MV-4-11 (cell line): ENCODE measurements at regions not wholly inside any gene's neighbourhood (a gene's known extent, or its start where the extent isn't known, plus 50 kb on each side); places are given as distances from the start of the nearest gene placed in this dataset.

ENCODE experiments used
- DNase-seq: peaks from one replicate; lab custom pipeline; 2025; lab: John Stamatoyannopoulos, UW

GRCh38 chr11:45554230-45554967 is 111.0 kb downstream of the CHST1 start:
- DNase-seq = no peak

DNA sequence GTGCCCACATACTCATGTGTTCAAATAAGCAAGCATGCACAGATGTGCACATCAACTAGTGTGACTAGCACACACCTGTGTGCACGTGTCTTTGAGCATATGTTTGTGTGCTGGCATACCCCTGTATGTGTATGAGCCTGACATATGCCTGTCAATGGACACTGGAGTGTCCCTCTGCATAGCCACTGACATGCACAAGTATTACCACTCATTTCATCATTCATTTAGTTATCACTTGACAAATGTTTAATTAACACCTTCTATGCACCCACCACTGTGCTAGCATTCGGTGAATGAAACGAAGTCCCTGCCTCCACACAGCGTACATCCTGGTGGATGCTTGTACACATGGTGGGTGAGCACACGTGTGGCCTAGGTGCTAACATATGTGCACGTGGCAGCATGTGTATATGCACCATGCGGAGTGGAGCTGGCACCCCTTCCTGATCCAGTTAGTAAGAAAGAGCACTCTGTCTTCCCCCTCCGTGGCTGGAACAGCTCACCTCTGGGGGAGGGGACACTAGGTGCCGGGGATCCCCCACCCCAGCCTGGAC is 112.0 kb downstream of the CHST1 start:
- no peak for DNase-seq

- DNase-seq = no peak
Observed at GRCh38 chr11:45551191-45551713, 114.2 kb downstream of the CHST1 start.

DNA sequence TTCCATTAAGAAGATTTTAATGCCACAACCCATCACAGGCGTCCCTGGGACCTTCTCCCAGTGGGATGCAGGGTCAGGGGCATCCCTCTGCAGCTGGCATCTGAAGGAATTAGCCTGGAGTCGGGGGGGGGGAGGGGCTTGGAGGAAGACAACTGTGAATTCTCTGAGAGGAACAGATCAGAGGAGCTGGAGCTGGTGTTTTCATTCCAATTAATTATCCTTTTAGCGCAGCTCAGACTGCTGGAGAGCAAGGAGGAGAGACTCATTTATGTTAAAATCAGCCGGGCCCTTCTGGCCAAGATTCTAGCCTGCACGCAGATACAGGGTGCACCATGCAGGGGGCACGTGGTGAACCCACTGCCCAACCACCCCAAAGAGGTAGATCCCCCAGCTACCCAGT is 116.2 kb downstream of the CHST1 start:
- DNase-seq = no peak

DNA sequence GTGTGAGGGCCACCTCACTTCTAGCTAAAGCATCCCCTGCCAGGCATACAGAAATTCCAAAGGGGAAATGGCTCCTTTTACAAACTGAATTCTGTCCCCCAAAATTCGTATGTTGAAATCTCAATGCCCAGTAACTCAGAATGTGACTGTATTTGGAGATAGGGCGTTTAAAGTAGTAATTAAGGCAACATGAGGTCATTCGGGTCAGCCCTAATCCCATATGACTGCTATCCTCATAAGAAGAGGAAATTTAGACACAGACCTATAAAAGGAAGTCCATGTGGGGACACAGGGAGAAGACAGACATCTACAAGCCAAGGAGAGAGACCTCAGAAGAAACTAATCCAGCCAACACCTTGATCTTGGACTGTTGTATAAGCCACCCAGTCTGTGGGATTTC is 119.1 kb downstream of the CHST1 start:
- DNase-seq = peak; percentile 48

GRCh38 chr11:45544826-45545225 is 120.6 kb downstream of the CHST1 start:
- no peak for DNase-seq

DNA sequence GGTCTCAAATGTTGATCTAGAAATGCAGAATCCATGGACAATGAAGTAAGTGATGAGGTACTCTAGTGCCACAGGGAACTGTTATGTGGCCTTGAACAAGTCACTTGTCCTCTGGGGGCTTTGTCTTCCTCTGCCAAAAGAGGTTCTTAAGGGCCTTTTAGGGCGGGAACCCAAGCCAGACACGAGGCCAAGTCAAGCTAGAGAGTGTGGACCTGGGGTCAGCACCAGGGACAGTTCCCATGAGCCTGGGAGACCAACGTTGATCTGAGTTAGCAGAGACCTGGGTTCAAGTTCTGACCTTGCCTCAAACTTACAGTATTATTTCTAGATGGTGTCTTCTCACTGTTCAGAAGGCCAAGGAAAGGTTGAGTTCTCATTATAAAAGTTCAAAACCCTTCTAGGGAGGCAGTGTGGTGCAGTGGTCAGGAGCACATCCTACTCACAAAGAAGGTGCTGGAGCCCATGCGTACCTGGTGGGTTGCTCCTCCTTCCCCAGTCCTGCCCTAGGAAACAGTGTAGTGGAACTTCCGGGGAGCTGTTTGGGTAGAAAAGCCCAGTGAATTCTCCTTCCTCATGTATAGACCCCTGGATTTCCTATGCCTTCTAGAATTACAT is 121.5 kb downstream of the CHST1 start:
- no peak for DNase-seq

DNA sequence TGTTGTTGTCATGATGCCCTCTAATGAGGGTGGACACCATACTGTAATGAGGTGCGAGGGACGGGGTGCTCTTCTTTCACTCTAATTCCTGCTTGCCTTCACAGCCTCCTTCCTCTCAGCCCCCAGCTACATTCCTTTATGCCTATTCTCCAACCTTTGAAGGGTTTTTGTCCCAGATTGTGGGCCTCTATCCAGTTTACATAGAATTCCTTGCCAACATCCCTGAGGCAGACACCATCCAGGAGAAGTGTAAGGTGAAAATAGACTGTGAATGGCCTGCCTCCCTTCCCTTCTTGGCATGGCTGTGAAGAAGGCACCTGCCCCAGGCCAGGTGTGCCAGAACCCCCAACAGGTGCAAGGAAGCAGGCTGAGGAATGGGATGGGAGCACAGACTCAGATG is 122.3 kb downstream of the CHST1 start:
- no peak for DNase-seq

DNA sequence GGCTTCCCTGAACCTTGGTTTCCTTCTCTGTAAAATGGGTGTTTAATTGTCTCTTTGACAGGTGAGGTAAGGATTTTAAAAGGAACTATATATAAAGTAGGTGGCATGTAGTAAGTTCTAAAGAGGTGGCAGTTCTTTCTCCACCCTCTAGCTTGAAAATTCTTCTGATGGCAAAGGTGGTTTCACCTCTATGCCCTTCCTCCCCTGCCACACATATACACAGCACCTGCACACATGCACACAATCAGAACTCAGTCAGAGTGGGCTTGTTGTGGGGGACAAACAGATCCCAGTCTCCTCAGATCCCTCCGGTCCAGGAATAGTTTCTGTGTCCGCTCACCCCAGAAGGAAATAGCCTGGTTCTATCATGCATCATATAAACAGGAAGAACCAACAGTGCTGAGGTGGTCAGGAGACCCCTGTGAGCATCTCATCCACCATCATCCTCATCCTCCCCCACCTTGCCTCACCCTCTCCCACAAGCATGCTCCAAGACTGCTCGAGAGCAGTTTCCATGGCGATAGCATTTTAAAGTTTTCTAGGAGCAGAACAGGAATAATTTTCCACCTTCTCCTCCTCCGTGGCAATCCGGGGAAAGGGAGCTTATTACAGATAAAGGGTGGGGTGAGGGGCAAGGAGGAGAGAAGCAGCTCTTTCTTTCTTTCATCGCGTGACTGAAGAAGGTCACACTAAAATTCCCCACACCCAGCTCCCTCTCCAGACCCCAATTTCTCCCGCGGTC is 123.6 kb downstream of the CHST1 start:
- no peak for DNase-seq

DNA sequence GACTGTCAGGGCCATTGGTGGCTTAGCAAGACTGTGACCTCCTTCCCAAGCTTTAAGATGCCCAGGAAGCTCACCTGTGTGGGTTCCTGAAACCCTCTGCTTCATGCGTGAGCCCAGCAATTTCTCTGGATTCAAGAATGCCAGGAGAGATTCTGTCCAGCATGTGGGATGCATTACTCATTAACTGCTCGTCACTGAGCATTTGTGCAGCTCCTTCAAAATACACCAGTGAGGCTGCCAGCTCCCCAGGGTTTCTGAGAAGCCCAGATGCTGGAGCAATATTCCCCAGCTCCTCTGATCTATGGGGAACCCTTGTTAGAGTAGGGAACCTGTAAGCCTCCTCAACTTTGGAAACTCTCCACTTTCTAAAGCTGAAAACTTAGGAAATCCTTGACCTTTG is 126.5 kb downstream of the CHST1 start:
- DNase-seq = no peak

DNA sequence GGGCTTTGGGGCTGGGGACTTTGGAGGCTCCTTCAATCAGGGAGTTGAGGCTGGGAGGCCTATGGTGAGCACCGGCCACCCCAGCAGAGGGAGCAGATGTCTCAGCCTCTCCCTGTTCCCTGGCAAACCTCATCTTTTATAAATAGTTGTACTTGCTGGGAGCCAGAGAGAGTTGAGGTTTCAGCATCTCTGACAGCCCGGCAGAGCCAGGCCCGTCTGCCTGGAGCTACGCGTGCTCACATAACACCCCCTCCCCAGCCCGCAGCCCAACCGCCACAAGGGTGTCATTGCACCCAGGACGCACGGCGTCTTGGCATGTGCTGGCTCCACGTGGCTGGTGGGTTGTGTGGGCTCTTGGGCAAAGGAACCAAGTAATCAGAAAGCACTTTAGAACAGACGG is 127.1 kb downstream of the CHST1 start:
- DNase-seq = no peak

DNA sequence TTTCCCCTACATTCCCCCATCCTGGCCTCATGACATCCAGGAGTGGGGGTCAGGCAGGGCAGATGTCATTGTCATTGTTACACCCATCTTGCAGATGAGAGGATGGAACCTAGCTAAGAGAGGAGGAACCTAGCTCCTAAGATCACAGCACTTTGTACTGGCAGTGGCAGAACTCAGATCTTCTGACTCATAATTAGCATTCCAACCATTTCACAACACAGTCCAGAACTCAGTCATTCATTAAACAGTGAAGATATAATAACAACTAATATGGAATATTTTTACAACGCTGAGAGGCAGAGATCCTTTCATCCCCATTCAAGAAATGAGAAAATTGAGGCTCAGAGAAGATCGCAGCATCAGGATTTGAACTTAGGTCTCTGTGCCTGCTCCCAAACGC is 127.8 kb downstream of the CHST1 start:
- no peak for DNase-seq

GRCh38 chr11:45535033-45535432 is 130.4 kb downstream of the CHST1 start:
- no peak for DNase-seq

DNA sequence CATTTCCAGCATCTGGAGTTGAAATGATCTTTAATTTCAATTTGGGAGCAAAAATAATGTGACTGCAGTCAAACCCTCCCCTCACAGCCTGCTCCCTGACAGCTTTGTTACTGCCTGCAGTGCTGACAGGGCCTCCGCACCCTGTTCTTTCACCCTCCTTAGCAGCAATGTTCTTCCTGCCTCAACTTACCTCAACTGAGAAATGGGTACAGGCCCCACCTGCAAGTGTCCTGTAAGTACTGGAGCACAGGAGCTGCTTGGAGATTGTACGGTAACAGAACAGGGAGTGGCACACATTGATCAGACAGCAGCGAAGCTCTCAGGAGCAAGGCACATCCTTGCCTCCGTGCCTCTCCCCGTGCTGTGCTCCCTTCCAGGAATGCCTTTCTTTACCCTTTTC is 131.3 kb downstream of the CHST1 start:
- DNase-seq = no peak

GRCh38 chr11:45532546-45532945 is 132.9 kb downstream of the CHST1 start:
- no peak for DNase-seq

- no peak for DNase-seq
Observed at GRCh38 chr11:45530776-45531175, 134.6 kb downstream of the CHST1 start.

DNA sequence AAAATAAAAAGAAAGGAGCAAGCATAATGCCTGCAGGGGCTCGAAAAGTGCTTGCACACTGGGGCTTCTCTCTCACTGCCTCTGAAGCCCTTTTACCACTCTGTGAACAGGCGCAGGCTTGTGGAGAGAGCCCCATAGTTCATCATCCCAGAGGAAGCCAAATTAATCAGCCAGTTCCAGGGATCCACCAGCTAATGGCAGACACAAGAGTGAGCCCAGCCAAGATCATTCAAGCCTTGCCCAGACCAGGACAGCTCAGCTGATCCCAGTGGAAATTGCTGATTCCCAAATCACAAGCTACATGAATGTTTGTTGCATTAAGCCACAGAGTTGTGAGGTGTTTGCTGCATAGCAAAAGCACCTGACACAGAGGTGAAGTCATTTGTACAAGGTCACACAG is 135.3 kb downstream of the CHST1 start:
- DNase-seq = no peak

DNA sequence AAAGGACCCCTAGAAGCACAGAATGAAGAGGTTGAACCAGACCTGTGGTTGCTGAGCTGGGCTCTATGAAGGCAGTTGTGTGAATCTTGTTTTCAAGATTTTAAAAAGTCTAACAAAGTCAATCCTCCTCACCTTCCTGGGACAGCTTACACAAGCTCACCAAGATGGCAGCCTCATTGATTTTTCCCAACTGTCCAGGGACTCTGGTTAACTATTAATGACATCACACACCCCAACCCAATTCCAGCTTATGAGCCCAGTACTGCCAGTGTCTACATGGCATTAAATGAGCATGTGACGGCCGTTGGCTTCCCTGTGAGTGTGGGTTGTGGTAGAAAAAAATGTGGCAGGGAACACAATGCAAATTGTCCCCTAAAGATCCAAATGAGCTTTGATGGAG is 137.0 kb downstream of the CHST1 start:
- DNase-seq = no peak

- DNase-seq = peak; percentile 87
Observed at GRCh38 chr11:45527898-45528297, 137.5 kb downstream of the CHST1 start.

DNA sequence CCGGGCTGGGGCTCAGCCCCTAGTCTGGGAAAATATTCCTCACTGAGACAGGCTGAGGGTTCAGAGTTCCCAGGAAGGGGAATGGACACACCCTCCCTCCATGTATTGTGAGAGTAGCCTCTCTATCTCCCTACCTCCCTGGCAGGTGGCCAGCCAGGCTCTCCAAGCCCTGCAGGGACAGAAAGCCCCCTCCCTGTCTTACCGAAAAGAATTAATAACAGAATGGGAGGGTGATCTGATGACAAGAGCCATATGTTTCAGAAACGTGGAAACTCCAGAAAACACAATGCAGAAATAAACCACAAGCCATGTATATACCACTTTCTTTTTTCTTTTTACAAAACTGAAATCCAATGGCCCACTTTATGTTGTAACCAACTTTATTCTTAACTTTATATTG is 140.0 kb downstream of the CHST1 start:
- DNase-seq = no peak

GRCh38 chr11:45523760-45524159 is 141.7 kb downstream of the CHST1 start:
- no peak for DNase-seq

DNA sequence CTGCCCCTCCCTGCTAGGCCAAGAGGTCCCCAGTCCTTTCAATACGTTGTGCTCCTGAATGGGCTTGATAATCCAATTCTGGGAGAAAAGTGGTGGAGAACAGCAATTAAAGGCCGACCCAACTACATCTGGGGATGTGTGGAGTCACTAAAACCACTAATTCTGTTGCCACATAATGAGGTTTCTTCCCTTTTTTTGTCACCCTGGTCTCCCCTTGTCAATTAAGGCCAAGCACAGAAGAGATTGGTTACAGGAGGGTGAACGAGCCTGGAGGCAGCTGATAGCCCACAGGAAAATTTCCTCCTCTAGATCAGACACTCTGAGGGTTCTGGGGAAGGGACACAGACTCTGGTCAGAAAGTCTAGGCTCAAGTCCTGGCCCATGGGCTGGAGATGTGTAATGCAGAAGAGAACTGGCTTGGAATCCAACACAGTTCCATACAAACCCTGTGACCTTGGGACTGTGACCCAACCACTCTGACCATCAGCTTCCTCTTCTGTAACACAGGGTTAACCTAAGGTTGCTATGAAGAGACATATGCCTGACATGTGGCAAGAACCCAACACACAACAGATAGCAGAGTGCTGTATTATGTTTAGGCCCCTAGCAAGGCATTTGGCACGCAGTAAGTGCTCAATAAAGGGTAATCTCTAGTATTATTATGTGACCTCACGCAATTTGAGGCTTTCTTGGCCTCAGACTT is 146.4 kb downstream of the CHST1 start:
- DNase-seq = peak; percentile 95
